ENCODE measurements at regions not wholly inside any gene's neighbourhood (a gene's known extent, or its start where the extent isn't known, plus 50 kb on each side); places are given as distances from the start of the nearest gene placed in this dataset.

GRCh38 chr2:41906338-41906725, 141.5 kb upstream of the PKDCC start:
- DNase-seq (ENCODE audit: low read depth, low spot score), result no peak

GRCh38 chr2:41907141-41907540, 140.7 kb upstream of the PKDCC start:
- DNase-seq (ENCODE audit: low read depth, low spot score), result no peak

- peak; percentile 22 for DNase-seq (ENCODE audit: low read depth, low spot score)
These were observed 140.0 kb upstream of the PKDCC start for GRCh38 chr2:41907771-41908207.

- no peak for DNase-seq (ENCODE audit: low read depth, low spot score)
These were observed 139.5 kb upstream of the PKDCC start for GRCh38 chr2:41908349-41908748.

- no peak for DNase-seq (ENCODE audit: low read depth, low spot score)
These were observed 138.2 kb upstream of the PKDCC start for GRCh38 chr2:41909584-41909983.

- no peak for DNase-seq (ENCODE audit: low read depth, low spot score)
These were observed 137.7 kb upstream of the PKDCC start for GRCh38 chr2:41910126-41910525.

GRCh38 chr2:41911033-41911432, 136.8 kb upstream of the PKDCC start:
- DNase-seq (ENCODE audit: low read depth, low spot score), result no peak

- DNase-seq (ENCODE audit: low read depth, low spot score), result no peak
These were observed 135.5 kb upstream of the PKDCC start for GRCh38 chr2:41912337-41912736.

- no peak for DNase-seq (ENCODE audit: low read depth, low spot score)
These were observed 135.0 kb upstream of the PKDCC start for GRCh38 chr2:41912776-41913175.

- DNase-seq (ENCODE audit: low read depth, low spot score), result no peak
These were observed 134.5 kb upstream of the PKDCC start for GRCh38 chr2:41913311-41913710.

- no peak for DNase-seq (ENCODE audit: low read depth, low spot score)
These were observed 133.8 kb upstream of the PKDCC start for GRCh38 chr2:41913921-41914609.

- DNase-seq (ENCODE audit: low read depth, low spot score), result no peak
These were observed 132.9 kb upstream of the PKDCC start for GRCh38 chr2:41914936-41915335.

- DNase-seq (ENCODE audit: low read depth, low spot score), result no peak
These were observed 131.6 kb upstream of the PKDCC start for GRCh38 chr2:41916177-41916576.

- DNase-seq (ENCODE audit: low read depth, low spot score), result no peak
These were observed 130.2 kb upstream of the PKDCC start for GRCh38 chr2:41917587-41917986.

GRCh38 chr2:41919135-41919534, 128.7 kb upstream of the PKDCC start:
- no peak for DNase-seq (ENCODE audit: low read depth, low spot score)

- no peak for DNase-seq (ENCODE audit: low read depth, low spot score)
These were observed 127.6 kb upstream of the PKDCC start for GRCh38 chr2:41920181-41920580.

- no peak for DNase-seq (ENCODE audit: low read depth, low spot score)
These were observed 127.0 kb upstream of the PKDCC start for GRCh38 chr2:41920812-41921211.

- peak; percentile 26 for DNase-seq (ENCODE audit: low read depth, low spot score)
These were observed 125.6 kb upstream of the PKDCC start for GRCh38 chr2:41922177-41922576.

GRCh38 chr2:41923156-41923786, 124.5 kb upstream of the PKDCC start:
- DNase-seq (ENCODE audit: low read depth, low spot score), result peak; percentile 29

GRCh38 chr2:41924024-41924423, 123.8 kb upstream of the PKDCC start:
- peak; percentile 44 for DNase-seq (ENCODE audit: low read depth, low spot score)

GRCh38 chr2:41924709-41925408, 123.0 kb upstream of the PKDCC start:
- DNase-seq (ENCODE audit: low read depth, low spot score), result peak; percentile 47

GRCh38 chr2:41925712-41926111, 122.1 kb upstream of the PKDCC start:
- DNase-seq (ENCODE audit: low read depth, low spot score), result no peak

All from ELF-1 (cell line).